ENCODE measurements at regions not wholly inside any gene's neighbourhood (a gene's known extent, or its start where the extent isn't known, plus 50 kb on each side); places are given as distances from the start of the nearest gene placed in this dataset.

DNA sequence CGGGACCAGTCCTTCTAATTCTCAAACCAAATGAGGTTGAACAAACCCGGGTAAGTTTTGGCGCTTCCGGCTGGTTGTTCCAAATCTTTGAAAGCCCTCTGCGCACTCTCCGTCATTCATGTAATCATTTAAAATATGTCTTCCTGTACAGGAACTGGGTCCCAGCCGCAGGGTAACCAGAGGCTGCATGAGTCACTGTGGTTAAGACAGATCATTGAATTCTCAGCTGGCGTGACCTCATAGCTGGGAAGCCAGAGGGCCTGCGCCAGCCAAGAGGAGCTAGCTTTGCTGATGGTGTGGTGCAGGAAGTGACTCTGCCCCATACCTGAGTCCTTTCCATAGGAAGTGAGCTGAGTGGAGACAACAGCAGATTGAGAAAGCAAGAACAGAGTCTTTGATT is 135.2 kb downstream of the TSHZ3 start:
- no peak overlapping the region for H3K27ac ChIP-seq (ENCODE audit: low read depth, low read length, poor library complexity, severe bottlenecking)
- H3K9me3 ChIP-seq (ENCODE audit: low read length) = no peaks in the 10 kb centered on the region
- intact Hi-C loops (cut with micrococcal nuclease; ENCODE audit: unreplicated experiment) = no loop called here
- H3K4me2 ChIP-seq (ENCODE audit: low read length) = no peak overlapping the region
- H4K20me1 ChIP-seq (ENCODE audit: insufficient read depth, low read length) = no peaks in the 10 kb centered on the region
- no peak for DNase-seq (ENCODE audit: low spot score)
- POLR2A ChIA-PET = no interaction called here
- no peaks in the 10 kb centered on the region for H3K36me3 ChIP-seq (ENCODE audit: insufficient read depth, low read length)
- no peak overlapping the region for H3K4me3 ChIP-seq (ENCODE audit: low read depth, low read length, poor library complexity, severe bottlenecking)
- CTCF ChIA-PET (ENCODE audit: unreplicated experiment) = no interaction called here
- no peaks in the 10 kb centered on the region for H3K4me1 ChIP-seq (ENCODE audit: insufficient read depth, low read length, poor library complexity, severe bottlenecking)
- no peaks in the 10 kb centered on the region for H3K79me2 ChIP-seq (ENCODE audit: insufficient read depth, low read depth, low read length)
- H2AFZ ChIP-seq (ENCODE audit: low read length) = no peak overlapping the region
- TF ChIP-seq, protein P1, sequence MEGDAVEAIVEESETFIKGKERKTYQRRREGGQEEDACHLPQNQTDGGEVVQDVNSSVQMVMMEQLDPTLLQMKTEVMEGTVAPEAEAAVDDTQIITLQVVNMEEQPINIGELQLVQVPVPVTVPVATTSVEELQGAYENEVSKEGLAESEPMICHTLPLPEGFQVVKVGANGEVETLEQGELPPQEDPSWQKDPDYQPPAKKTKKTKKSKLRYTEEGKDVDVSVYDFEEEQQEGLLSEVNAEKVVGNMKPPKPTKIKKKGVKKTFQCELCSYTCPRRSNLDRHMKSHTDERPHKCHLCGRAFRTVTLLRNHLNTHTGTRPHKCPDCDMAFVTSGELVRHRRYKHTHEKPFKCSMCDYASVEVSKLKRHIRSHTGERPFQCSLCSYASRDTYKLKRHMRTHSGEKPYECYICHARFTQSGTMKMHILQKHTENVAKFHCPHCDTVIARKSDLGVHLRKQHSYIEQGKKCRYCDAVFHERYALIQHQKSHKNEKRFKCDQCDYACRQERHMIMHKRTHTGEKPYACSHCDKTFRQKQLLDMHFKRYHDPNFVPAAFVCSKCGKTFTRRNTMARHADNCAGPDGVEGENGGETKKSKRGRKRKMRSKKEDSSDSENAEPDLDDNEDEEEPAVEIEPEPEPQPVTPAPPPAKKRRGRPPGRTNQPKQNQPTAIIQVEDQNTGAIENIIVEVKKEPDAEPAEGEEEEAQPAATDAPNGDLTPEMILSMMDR (conservative IDR thresholded peaks at IDR 0.05; ENCODE audit: low read length) = no peak
- no peak for TF ChIP-seq EZH2phosphoT487 (IDR thresholded peaks at IDR 0.05; ENCODE audit: borderline replicate concordance, low read depth, low read length)
- H3K9me2 ChIP-seq (ENCODE audit: insufficient read depth, low read length) = no peaks in the 10 kb centered on the region
- no TSS peak for BruUV-seq (replicated peaks)

DNA sequence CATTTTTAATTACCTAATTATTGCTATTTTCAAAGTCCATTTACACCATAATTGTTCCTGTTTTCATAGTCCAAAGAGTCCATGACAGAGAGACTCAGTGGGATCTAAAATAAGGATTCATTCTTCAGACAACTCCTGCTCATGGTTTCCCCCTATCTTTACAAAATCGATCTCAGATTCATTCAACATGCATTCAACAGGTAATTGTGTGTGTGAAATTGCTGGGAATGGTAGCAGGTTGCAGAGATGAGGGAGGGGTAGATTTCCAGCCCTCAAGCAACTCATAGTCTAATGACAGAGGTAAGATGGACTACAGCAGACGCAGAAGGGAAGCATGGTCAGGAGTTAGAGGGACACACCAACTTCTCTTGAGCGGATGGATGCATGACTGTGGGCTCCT is 138.1 kb downstream of the TSHZ3 start:
- ChIA-PET POLR2A (no interaction called here), CTCF (ENCODE audit: unreplicated experiment) (no interaction called here)
- no peak overlapping the region for H3K27ac ChIP-seq (ENCODE audit: low read depth, low read length, poor library complexity, severe bottlenecking)
- no peaks in the 10 kb centered on the region for H3K9me2 ChIP-seq (ENCODE audit: insufficient read depth, low read length)
- DNase-seq (ENCODE audit: low spot score) = no peak
- no peak overlapping the region for H3K4me2 ChIP-seq (ENCODE audit: low read length)
- no peak overlapping the region for H3K4me3 ChIP-seq (ENCODE audit: low read depth, low read length, poor library complexity, severe bottlenecking)
- no peak for TF ChIP-seq EZH2phosphoT487 (IDR thresholded peaks at IDR 0.05; ENCODE audit: borderline replicate concordance, low read depth, low read length)
- TF ChIP-seq, protein P1 (conservative IDR thresholded peaks at IDR 0.05; ENCODE audit: low read length) = no peak
- H3K9me3 ChIP-seq (ENCODE audit: low read length) = no peaks in the 10 kb centered on the region
- intact Hi-C loops (cut with micrococcal nuclease; ENCODE audit: unreplicated experiment) = no loop called here
- H4K20me1 ChIP-seq (ENCODE audit: insufficient read depth, low read length) = no peaks in the 10 kb centered on the region
- no peaks in the 10 kb centered on the region for H3K4me1 ChIP-seq (ENCODE audit: insufficient read depth, low read length, poor library complexity, severe bottlenecking)
- no peak overlapping the region for H2AFZ ChIP-seq (ENCODE audit: low read length)
- BruUV-seq (replicated peaks) = no TSS peak
- no peaks in the 10 kb centered on the region for H3K79me2 ChIP-seq (ENCODE audit: insufficient read depth, low read depth, low read length)
- H3K36me3 ChIP-seq (ENCODE audit: insufficient read depth, low read length) = no peaks in the 10 kb centered on the region

DNA sequence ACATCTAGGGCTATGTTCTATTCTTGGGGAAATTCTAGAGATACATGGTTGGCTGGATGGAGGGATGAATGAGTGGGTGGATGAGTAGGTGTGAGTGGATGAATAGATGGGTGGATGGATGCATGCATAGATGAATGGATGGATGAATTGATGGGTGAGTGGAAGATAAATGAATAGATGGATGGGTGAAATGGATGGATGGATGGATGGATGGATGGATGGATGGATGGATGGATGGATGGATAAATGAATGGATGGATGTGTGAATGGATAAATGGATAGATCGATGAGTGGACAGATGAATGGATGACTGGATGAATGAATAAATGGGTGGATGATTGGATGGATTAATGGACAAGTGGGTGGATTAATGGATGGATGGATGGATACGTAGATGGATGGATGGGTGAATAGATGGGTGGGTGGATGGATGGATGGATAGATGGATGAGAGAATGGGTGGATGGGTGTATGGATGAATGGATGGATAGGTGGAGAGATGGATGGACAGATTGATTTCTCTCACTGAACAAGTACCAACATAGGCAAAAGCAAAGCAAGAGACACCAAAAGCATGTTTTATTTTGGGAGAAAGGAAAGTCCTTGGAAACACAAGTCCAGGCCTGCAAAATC is 143.2 kb downstream of the TSHZ3 start:
- Histone ChIP-seq H3K36me3 (ENCODE audit: insufficient read depth, low read length) (no peaks in the 10 kb centered on the region), H3K4me1 (ENCODE audit: insufficient read depth, low read length, poor library complexity, severe bottlenecking) (no peaks in the 10 kb centered on the region), H3K9me2 (ENCODE audit: insufficient read depth, low read length) (no peaks in the 10 kb centered on the region), H2AFZ (ENCODE audit: low read length) (no peak overlapping the region), H3K27ac (ENCODE audit: low read depth, low read length, poor library complexity, severe bottlenecking) (no peak overlapping the region), H3K4me3 (ENCODE audit: low read depth, low read length, poor library complexity, severe bottlenecking) (no peak overlapping the region), H4K20me1 (ENCODE audit: insufficient read depth, low read length) (no peaks in the 10 kb centered on the region), H3K4me2 (ENCODE audit: low read length) (no peak overlapping the region), H3K79me2 (ENCODE audit: insufficient read depth, low read depth, low read length) (no peaks in the 10 kb centered on the region), H3K9me3 (ENCODE audit: low read length) (no peaks in the 10 kb centered on the region)
- POLR2A ChIA-PET = no interaction called here
- TF ChIP-seq, protein P1 (conservative IDR thresholded peaks at IDR 0.05; ENCODE audit: low read length) = no peak
- TF ChIP-seq EZH2phosphoT487 (IDR thresholded peaks at IDR 0.05; ENCODE audit: borderline replicate concordance, low read depth, low read length) = no peak
- DNase-seq (ENCODE audit: low spot score) = no peak
- CTCF ChIA-PET (ENCODE audit: unreplicated experiment) = no interaction called here
- intact Hi-C loops (cut with micrococcal nuclease; ENCODE audit: unreplicated experiment) = no loop called here
- BruUV-seq (replicated peaks) = no TSS peak
